Panc1 (cell line): ENCODE measurements at regions not wholly inside any gene's neighbourhood (a gene's known extent, or its start where the extent isn't known, plus 50 kb on each side); places are given as distances from the start of the nearest gene placed in this dataset.
"Not testable (repeated sequence)": the region's sequence is repeated elsewhere in the genome, so short reads cannot be mapped to it uniquely, and the experiment has no call there.

Experiments used
- POLR2AphosphoS5 ChIP-seq: IDR thresholded peaks from 2 replicates; pipeline ENCODE4 v1.6.1; 2012; ENCODE audit warnings: mild to moderate bottlenecking, low read depth, low read length, moderate library complexity
- SIN3A ChIP-seq: IDR thresholded peaks from 2 replicates; pipeline ENCODE4 v1.6.1; 2012; ENCODE audit warnings: low read depth, mild to moderate bottlenecking, low read length, moderate library complexity, borderline replicate concordance; ENCODE audit not compliant: insufficient read depth
- TF ChIP-seq, protein P1 (sequence below): fragments of 450-650 bp; IDR thresholded peaks from 2 replicates; pipeline ENCODE4 v1.5.1; 2017; ENCODE audit warnings: mild to moderate bottlenecking
- TF ChIP-seq, protein P2 (sequence below), 2 experiments: IDR thresholded peaks; 2 replicates each; pipeline ENCODE4 v1.6.1; 2011 to 2012; ENCODE audit warnings: low read depth in 2 of 2, control low read depth in 1 of 2, low read length in 1 of 2, mild to moderate bottlenecking in 1 of 2, moderate library complexity in 1 of 2; ENCODE audit not compliant: insufficient read depth in 1 of 2

GRCh38 chr5:25508011-25508410 is 863.2 kb upstream of the CDH10 start:
- TF ChIP-seq, protein P1, sequence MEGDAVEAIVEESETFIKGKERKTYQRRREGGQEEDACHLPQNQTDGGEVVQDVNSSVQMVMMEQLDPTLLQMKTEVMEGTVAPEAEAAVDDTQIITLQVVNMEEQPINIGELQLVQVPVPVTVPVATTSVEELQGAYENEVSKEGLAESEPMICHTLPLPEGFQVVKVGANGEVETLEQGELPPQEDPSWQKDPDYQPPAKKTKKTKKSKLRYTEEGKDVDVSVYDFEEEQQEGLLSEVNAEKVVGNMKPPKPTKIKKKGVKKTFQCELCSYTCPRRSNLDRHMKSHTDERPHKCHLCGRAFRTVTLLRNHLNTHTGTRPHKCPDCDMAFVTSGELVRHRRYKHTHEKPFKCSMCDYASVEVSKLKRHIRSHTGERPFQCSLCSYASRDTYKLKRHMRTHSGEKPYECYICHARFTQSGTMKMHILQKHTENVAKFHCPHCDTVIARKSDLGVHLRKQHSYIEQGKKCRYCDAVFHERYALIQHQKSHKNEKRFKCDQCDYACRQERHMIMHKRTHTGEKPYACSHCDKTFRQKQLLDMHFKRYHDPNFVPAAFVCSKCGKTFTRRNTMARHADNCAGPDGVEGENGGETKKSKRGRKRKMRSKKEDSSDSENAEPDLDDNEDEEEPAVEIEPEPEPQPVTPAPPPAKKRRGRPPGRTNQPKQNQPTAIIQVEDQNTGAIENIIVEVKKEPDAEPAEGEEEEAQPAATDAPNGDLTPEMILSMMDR: not testable (repeated sequence)
- TF ChIP-seq, protein P2, sequence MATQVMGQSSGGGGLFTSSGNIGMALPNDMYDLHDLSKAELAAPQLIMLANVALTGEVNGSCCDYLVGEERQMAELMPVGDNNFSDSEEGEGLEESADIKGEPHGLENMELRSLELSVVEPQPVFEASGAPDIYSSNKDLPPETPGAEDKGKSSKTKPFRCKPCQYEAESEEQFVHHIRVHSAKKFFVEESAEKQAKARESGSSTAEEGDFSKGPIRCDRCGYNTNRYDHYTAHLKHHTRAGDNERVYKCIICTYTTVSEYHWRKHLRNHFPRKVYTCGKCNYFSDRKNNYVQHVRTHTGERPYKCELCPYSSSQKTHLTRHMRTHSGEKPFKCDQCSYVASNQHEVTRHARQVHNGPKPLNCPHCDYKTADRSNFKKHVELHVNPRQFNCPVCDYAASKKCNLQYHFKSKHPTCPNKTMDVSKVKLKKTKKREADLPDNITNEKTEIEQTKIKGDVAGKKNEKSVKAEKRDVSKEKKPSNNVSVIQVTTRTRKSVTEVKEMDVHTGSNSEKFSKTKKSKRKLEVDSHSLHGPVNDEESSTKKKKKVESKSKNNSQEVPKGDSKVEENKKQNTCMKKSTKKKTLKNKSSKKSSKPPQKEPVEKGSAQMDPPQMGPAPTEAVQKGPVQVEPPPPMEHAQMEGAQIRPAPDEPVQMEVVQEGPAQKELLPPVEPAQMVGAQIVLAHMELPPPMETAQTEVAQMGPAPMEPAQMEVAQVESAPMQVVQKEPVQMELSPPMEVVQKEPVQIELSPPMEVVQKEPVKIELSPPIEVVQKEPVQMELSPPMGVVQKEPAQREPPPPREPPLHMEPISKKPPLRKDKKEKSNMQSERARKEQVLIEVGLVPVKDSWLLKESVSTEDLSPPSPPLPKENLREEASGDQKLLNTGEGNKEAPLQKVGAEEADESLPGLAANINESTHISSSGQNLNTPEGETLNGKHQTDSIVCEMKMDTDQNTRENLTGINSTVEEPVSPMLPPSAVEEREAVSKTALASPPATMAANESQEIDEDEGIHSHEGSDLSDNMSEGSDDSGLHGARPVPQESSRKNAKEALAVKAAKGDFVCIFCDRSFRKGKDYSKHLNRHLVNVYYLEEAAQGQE (IDR thresholded peaks at IDR 0.05; ENCODE audit: insufficient read depth in 1 of 2, low read depth in 2 of 2, low read length in 1 of 2): not testable (repeated sequence)
- TF ChIP-seq SIN3A, POLR2AphosphoS5: not testable (repeated sequence)
